Stimulated activated naive CD8-positive, alpha-beta T cell treated with anti-CD3 and anti-CD28 coated beads, Interleukin-15, amount 100 ng/mL, for 72 hours (primary cell): ENCODE measurements at regions not wholly inside any gene's neighbourhood (a gene's known extent, or its start where the extent isn't known, plus 50 kb on each side); places are given as distances from the start of the nearest gene placed in this dataset.
"Not testable (repeated sequence)": the region's sequence is repeated elsewhere in the genome, so short reads cannot be mapped to it uniquely, and the experiment has no call there.

ENCODE experiments used
- ATAC-seq: fragments of 150-1000 bp; cut with Tn5 transposase; 2 replicates; pipeline ENCODE4 v1.10.0; 2021; ENCODE audit warnings: mild to moderate bottlenecking, moderate library complexity
- DNase-seq, 2 donors: peaks; one replicate each; pipeline ENCODE4 v3.0.0; 2021 to 2022
- H3K27ac Mint-ChIP-seq, 2 donors: one replicate each; pipeline ENCODE4 v1.8.0; 2022; ENCODE audit warnings: mild to moderate bottlenecking in 2 of 2, mixed read lengths in 2 of 2, moderate library complexity in 2 of 2
- H3K27me3 Mint-ChIP-seq: one replicate; pipeline ENCODE4 v1.8.0; 2022; ENCODE audit warnings: mixed read lengths
- H3K4me1 Mint-ChIP-seq: one replicate; pipeline ENCODE4 v1.8.0; 2022; ENCODE audit warnings: mild to moderate bottlenecking, mixed read lengths
- H3K4me3 Mint-ChIP-seq, 2 donors: one replicate each; pipeline ENCODE4 v1.8.0; 2022; ENCODE audit warnings: mild to moderate bottlenecking in 2 of 2, mixed read lengths in 2 of 2, moderate library complexity in 1 of 2
- H3K9me3 Mint-ChIP-seq, 2 donors: one replicate each; pipeline ENCODE4 v1.8.0; 2022; ENCODE audit warnings: mixed read lengths in 2 of 2

GRCh38 chr16:77009453-77009852 is 181.5 kb upstream of the MON1B start:
- H3K27ac Mint-ChIP-seq = no peak overlapping the region
- H3K4me1 Mint-ChIP-seq = no peaks in the 10 kb centered on the region
- H3K9me3 Mint-ChIP-seq = no peaks in the 10 kb centered on the region
- H3K27me3 Mint-ChIP-seq = no peaks in the 10 kb centered on the region
- no peak for ATAC-seq
- no peak for DNase-seq
- no peak overlapping the region for H3K4me3 Mint-ChIP-seq

GRCh38 chr16:77014441-77014840 is 176.5 kb upstream of the MON1B start:
- Mint-ChIP-seq H3K27ac (no peak overlapping the region), H3K9me3 (peaks cover 0 to 4% of the 10 kb centered on the region in 2 donors), H3K4me1 (no peaks in the 10 kb centered on the region), H3K4me3 (no peak overlapping the region), H3K27me3 (peaks cover 9% of the 10 kb centered on the region)
- no peak for ATAC-seq
- no peak for DNase-seq

- H3K27ac Mint-ChIP-seq = no peak overlapping the region
- peaks cover 0 to 6% of the 10 kb centered on the region in 2 donors for H3K9me3 Mint-ChIP-seq
- no peak overlapping the region for H3K4me3 Mint-ChIP-seq
- no peaks in the 10 kb centered on the region for H3K4me1 Mint-ChIP-seq
- no peak for DNase-seq
- ATAC-seq = no peak
- no peaks in the 10 kb centered on the region for H3K27me3 Mint-ChIP-seq
Observed at GRCh38 chr16:77030600-77030999, 160.4 kb upstream of the MON1B start.

- peaks cover 7% of the 10 kb centered on the region for H3K27me3 Mint-ChIP-seq
- no peaks in the 10 kb centered on the region for H3K4me1 Mint-ChIP-seq
- ATAC-seq (no peak), DNase-seq (no peak)
- no peak overlapping the region for H3K4me3 Mint-ChIP-seq
- H3K9me3 Mint-ChIP-seq = peaks cover 10 to 22% of the 10 kb centered on the region in 2 donors
- no peak overlapping the region for H3K27ac Mint-ChIP-seq
Observed at GRCh38 chr16:77033516-77033915, 157.5 kb upstream of the MON1B start.

GRCh38 chr16:77035361-77035760 is 155.6 kb upstream of the MON1B start:
- DNase-seq (no peak), ATAC-seq (no peak)
- peaks cover 7% of the 10 kb centered on the region for H3K27me3 Mint-ChIP-seq
- H3K9me3 Mint-ChIP-seq = peaks cover 10 to 22% of the 10 kb centered on the region in 2 donors
- H3K4me1 Mint-ChIP-seq = no peaks in the 10 kb centered on the region
- no peak overlapping the region for H3K4me3 Mint-ChIP-seq
- H3K27ac Mint-ChIP-seq = no peak overlapping the region

- no peak overlapping the region for H3K27ac Mint-ChIP-seq
- H3K9me3 Mint-ChIP-seq = peaks cover 10 to 22% of the 10 kb centered on the region in 2 donors
- H3K27me3 Mint-ChIP-seq = peaks cover 7% of the 10 kb centered on the region
- H3K4me1 Mint-ChIP-seq = no peaks in the 10 kb centered on the region
- ATAC-seq (no peak), DNase-seq (no peak)
- no peak overlapping the region for H3K4me3 Mint-ChIP-seq
Observed at GRCh38 chr16:77037696-77038347, 153.2 kb upstream of the MON1B start.

GRCh38 chr16:77041468-77041867 is 149.5 kb upstream of the MON1B start:
- no peaks in the 10 kb centered on the region for H3K4me1 Mint-ChIP-seq
- H3K27ac Mint-ChIP-seq = no peak overlapping the region

GRCh38 chr16:77043076-77043475 is 147.9 kb upstream of the MON1B start:
- DNase-seq (no peak), ATAC-seq (no peak)
- Mint-ChIP-seq H3K27ac (no peak overlapping the region), H3K4me3 (no peak overlapping the region), H3K27me3 (peaks cover 10% of the 10 kb centered on the region), H3K9me3 (peaks cover 0 to under 1% of the 10 kb centered on the region in 2 donors), H3K4me1 (no peaks in the 10 kb centered on the region)

More at GRCh38 chr16:77041468-77041867, 149.5 kb upstream of the MON1B start:
- H3K27me3 Mint-ChIP-seq = peaks cover 7% of the 10 kb centered on the region
- DNase-seq = no peak
- ATAC-seq = no peak
- no peak overlapping the region for H3K4me3 Mint-ChIP-seq
- peaks cover 5 to 16% of the 10 kb centered on the region in 2 donors for H3K9me3 Mint-ChIP-seq

- Mint-ChIP-seq H3K4me1 (no peaks in the 10 kb centered on the region), H3K27ac (no peak overlapping the region), H3K9me3 (no peaks in the 10 kb centered on the region), H3K4me3 (no peak overlapping the region), H3K27me3 (peaks cover 10% of the 10 kb centered on the region)
- ATAC-seq (no peak), DNase-seq (no peak)
Observed at GRCh38 chr16:77046206-77046605, 144.8 kb upstream of the MON1B start.

GRCh38 chr16:77048085-77048484 is 142.9 kb upstream of the MON1B start:
- ATAC-seq (no peak), DNase-seq (no peak)
- Mint-ChIP-seq H3K9me3 (no peaks in the 10 kb centered on the region), H3K27ac (no peak overlapping the region), H3K4me1 (no peaks in the 10 kb centered on the region), H3K27me3 (peaks cover 10% of the 10 kb centered on the region), H3K4me3 (no peak overlapping the region)

- DNase-seq (no peak), ATAC-seq (no peak)
- Mint-ChIP-seq H3K4me3 (no peak overlapping the region), H3K9me3 (no peaks in the 10 kb centered on the region), H3K4me1 (no peaks in the 10 kb centered on the region), H3K27ac (no peak overlapping the region), H3K27me3 (peaks cover 10% of the 10 kb centered on the region)
Observed at GRCh38 chr16:77049577-77049976, 141.4 kb upstream of the MON1B start.

- H3K27ac Mint-ChIP-seq, H3K4me3 Mint-ChIP-seq, H3K4me1 Mint-ChIP-seq, DNase-seq, H3K27me3 Mint-ChIP-seq, ATAC-seq, H3K9me3 Mint-ChIP-seq: not testable (repeated sequence)
Observed at GRCh38 chr16:77056597-77056996, 134.4 kb upstream of the MON1B start.

GRCh38 chr16:77057161-77057774 is 133.7 kb upstream of the MON1B start:
- Mint-ChIP-seq H3K4me3 (no peak overlapping the region), H3K27ac (no peak overlapping the region), H3K9me3 (no peaks in the 10 kb centered on the region), H3K27me3 (peaks cover 8% of the 10 kb centered on the region), H3K4me1 (no peaks in the 10 kb centered on the region)
- DNase-seq (no peak), ATAC-seq (no peak)

- Mint-ChIP-seq H3K27ac (no peak overlapping the region), H3K27me3 (peaks cover 25% of the 10 kb centered on the region), H3K4me3 (no peak overlapping the region), H3K9me3 (no peaks in the 10 kb centered on the region), H3K4me1 (no peaks in the 10 kb centered on the region)
- DNase-seq = no peak
- no peak for ATAC-seq
Observed at GRCh38 chr16:77059446-77059845, 131.5 kb upstream of the MON1B start.

GRCh38 chr16:77060614-77061013 is 130.4 kb upstream of the MON1B start:
- H3K4me3 Mint-ChIP-seq = no peak overlapping the region
- H3K27ac Mint-ChIP-seq = no peak overlapping the region
- no peaks in the 10 kb centered on the region for H3K9me3 Mint-ChIP-seq

GRCh38 chr16:77062878-77063675 is 127.9 kb upstream of the MON1B start:
- H3K27me3 Mint-ChIP-seq = peaks cover 42% of the 10 kb centered on the region
- no peaks in the 10 kb centered on the region for H3K9me3 Mint-ChIP-seq
- no peaks in the 10 kb centered on the region for H3K4me1 Mint-ChIP-seq
- no peak for ATAC-seq
- H3K4me3 Mint-ChIP-seq = no peak overlapping the region
- no peak for DNase-seq
- no peak overlapping the region for H3K27ac Mint-ChIP-seq

More at GRCh38 chr16:77060614-77061013, 130.4 kb upstream of the MON1B start:
- DNase-seq (no peak), ATAC-seq (no peak)
- H3K27me3 Mint-ChIP-seq = peaks cover 25% of the 10 kb centered on the region
- no peaks in the 10 kb centered on the region for H3K4me1 Mint-ChIP-seq
